ENCODE measurements at regions not wholly inside any gene's neighbourhood (a gene's known extent, or its start where the extent isn't known, plus 50 kb on each side); places are given as distances from the start of the nearest gene placed in this dataset.

DNA sequence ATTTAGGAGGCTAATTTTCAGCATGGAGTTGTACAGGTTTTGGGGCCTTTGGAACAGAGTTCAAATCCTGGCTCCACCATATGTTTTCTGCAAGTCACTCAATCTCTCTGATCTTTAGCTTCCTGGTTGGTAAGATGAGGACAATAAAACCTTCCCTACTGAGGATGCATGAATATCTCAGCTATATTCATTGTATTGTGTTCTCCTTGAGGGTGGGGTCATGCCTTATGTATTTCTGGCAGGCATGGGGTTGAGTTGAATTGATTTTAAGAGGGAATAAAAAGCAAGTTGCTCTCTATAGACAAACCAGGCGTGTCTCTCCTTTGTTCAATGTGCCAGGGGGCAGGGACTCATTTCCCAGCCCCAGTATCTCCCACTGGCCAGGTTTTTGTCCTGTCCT is 173.1 kb downstream of the C12orf75 start:
- Histone ChIP-seq H3K9ac (ENCODE audit: low read length) (no peak overlapping the region), H4K91ac (ENCODE audit: low read depth, low read length) (no peak overlapping the region), H3K4ac (ENCODE audit: low read depth, low read length) (no peak overlapping the region), H3K79me1 (ENCODE audit: low read length) (no peaks in the 10 kb centered on the region), H3K27me3 (ENCODE audit: insufficient read depth, low read length) (no peaks in the 10 kb centered on the region), H4K8ac (ENCODE audit: low read depth, low read length) (no peak overlapping the region), H2AFZ (ENCODE audit: insufficient read depth, low read length, poor library complexity) (no peak overlapping the region), H3K9me3 (ENCODE audit: insufficient read depth, low read depth, low read length) (no peaks in the 10 kb centered on the region), H3K4me1 (ENCODE audit: control insufficient read depth in 1 of 2, insufficient read depth in 2 of 2, low read length in 2 of 2) (no peaks in the 10 kb centered on the region), H2BK120ac (ENCODE audit: insufficient read depth, low read length, poor library complexity) (no peak overlapping the region), H3K14ac (ENCODE audit: low read length) (no peak overlapping the region), H2AK5ac (ENCODE audit: low read length) (no peak overlapping the region), H3K23ac (ENCODE audit: low read length) (no peak overlapping the region), H2BK5ac (ENCODE audit: low read depth, low read length, poor library complexity) (no peak overlapping the region), H2BK12ac (ENCODE audit: low read length) (no peak overlapping the region), H3K79me2 (ENCODE audit: control insufficient read depth, insufficient read depth, low read length, poor library complexity) (no peaks in the 10 kb centered on the region), H3K36me3 (ENCODE audit: control insufficient read depth in 1 of 2, insufficient read depth in 2 of 2, low read length in 2 of 2) (no peaks in the 10 kb centered on the region), H3K4me3 (ENCODE audit: low read depth, low read length) (no peak overlapping the region), H4K12ac (ENCODE audit: low read depth, low read length) (no peak overlapping the region), H3K4me2 (ENCODE audit: low read length) (no peak overlapping the region), H3K18ac (ENCODE audit: low read length) (no peak overlapping the region), H3K27ac (ENCODE audit: low read depth, low read length) (no peak overlapping the region)
- no peak for DNase-seq
- no CpG with 5 or more reads among the region's 1 CpG for WGBS (ENCODE audit: extremely low coverage, insufficient coverage, insufficient read length)

DNA sequence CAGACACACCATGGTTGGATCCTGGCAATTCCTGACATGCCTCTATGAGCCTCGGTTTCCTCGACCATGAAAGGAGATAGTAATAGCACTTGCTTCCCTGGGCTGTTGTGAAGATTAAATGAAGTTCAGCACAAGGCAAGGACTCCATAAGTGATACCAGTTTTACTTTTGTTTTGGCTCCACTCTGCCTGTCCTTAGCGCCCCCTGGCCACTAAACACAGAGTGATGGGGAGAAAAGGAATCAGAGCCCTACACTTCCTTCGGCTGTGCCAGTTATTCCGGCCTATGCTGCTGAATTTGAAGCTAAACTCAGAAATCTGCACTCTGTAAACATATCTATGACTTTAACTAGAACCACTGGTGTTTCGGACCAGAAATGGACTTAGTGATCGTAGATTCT is 173.8 kb downstream of the C12orf75 start:
- H2AK5ac ChIP-seq (ENCODE audit: low read length): no peak overlapping the region
- WGBS (ENCODE audit: extremely low coverage, insufficient coverage, insufficient read length): no CpG with 5 or more reads among the region's 7 CpGs
- no peak overlapping the region for H3K27ac ChIP-seq (ENCODE audit: low read depth, low read length)
- H2BK5ac ChIP-seq (ENCODE audit: low read depth, low read length, poor library complexity): no peak overlapping the region
- no peaks in the 10 kb centered on the region for H3K79me1 ChIP-seq (ENCODE audit: low read length)
- H3K36me3 ChIP-seq (ENCODE audit: control insufficient read depth in 1 of 2, insufficient read depth in 2 of 2, low read length in 2 of 2): no peaks in the 10 kb centered on the region
- H3K14ac ChIP-seq (ENCODE audit: low read length): no peak overlapping the region
- no peak overlapping the region for H2BK120ac ChIP-seq (ENCODE audit: insufficient read depth, low read length, poor library complexity)
- no peak overlapping the region for H3K18ac ChIP-seq (ENCODE audit: low read length)
- H3K27me3 ChIP-seq (ENCODE audit: insufficient read depth, low read length): no peaks in the 10 kb centered on the region
- no peak overlapping the region for H2AFZ ChIP-seq (ENCODE audit: insufficient read depth, low read length, poor library complexity)
- no peaks in the 10 kb centered on the region for H3K79me2 ChIP-seq (ENCODE audit: control insufficient read depth, insufficient read depth, low read length, poor library complexity)
- no peak overlapping the region for H3K4ac ChIP-seq (ENCODE audit: low read depth, low read length)
- H4K8ac ChIP-seq (ENCODE audit: low read depth, low read length): no peak overlapping the region
- H3K9ac ChIP-seq (ENCODE audit: low read length): no peak overlapping the region
- H3K4me2 ChIP-seq (ENCODE audit: low read length): no peak overlapping the region
- no peaks in the 10 kb centered on the region for H3K9me3 ChIP-seq (ENCODE audit: insufficient read depth, low read depth, low read length)
- H3K4me3 ChIP-seq (ENCODE audit: low read depth, low read length): no peak overlapping the region
- H4K12ac ChIP-seq (ENCODE audit: low read depth, low read length): no peak overlapping the region
- H3K23ac ChIP-seq (ENCODE audit: low read length): no peak overlapping the region
- no peak overlapping the region for H4K91ac ChIP-seq (ENCODE audit: low read depth, low read length)
- no peak overlapping the region for H2BK12ac ChIP-seq (ENCODE audit: low read length)
- H3K4me1 ChIP-seq (ENCODE audit: control insufficient read depth in 1 of 2, insufficient read depth in 2 of 2, low read length in 2 of 2): no peaks in the 10 kb centered on the region
- DNase-seq: no peak

DNA sequence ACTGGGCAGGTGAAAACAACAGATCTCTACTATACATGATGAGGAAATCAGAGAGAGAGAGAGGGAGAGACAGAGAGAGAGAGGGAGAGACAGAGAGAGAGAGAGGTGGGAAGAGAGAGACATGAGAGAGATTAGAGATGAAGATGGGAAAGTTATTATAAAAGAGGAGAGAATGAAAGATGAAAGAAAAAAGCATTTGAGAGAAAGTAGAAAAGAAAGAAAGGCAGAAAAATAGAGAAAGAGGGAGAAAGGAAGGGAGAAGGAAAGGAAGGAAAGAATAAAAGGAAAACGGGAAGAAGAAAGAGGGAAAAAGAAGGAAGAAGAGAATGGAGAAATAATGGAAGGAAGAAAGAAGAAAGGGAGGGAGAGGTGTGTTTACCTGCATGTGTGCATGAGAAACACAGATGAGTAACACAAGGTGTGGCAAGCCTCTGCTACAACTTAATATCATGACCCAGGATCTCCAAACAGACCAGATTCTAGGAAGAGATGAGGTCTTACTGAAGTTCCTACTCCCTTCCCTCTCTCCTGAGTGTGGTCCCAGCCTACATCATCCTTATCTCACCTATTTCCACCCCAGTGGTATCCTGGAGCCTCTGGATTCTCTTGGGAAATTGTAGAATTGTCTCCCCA is 176.3 kb downstream of the C12orf75 start:
- no peaks in the 10 kb centered on the region for H3K79me1 ChIP-seq (ENCODE audit: low read length)
- WGBS (ENCODE audit: extremely low coverage, insufficient coverage, insufficient read length): 100% methylated on average over 1 of the region's 1 CpG

DNA sequence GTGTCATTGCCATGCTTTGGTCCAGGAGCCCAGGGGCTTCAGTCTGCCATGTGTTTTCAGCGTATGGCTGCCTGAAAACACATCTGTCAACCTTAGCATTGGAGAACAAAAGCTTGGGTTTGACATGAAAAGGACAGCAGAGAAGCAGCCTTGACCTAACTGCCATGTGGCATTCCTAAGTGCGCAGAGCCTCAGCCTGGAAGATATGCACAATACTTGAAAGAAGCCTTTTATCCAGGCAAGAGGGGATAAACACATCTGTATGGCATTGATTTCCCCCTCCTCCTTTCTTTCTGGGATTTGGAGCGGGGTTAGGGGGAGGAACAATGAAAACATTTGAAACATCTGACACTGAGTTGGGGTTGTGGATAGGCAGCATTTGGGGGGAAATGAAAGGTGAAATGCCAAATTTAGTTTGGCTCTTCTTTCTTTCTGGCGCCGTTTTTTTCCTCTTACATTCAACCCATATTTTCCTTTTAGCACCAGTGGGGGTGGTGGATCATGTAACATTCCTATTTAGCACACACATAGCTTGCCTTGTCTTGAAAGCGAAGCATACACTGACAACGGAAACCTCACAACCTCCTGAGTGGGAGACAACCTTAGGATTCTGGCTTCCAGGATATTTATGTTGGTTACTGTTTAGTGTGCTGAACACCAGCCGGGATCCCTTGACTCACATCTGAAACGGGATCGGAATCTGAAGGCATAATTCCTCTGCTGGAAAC is 177.0 kb downstream of the C12orf75 start:
- WGBS (ENCODE audit: extremely low coverage, insufficient coverage, insufficient read length): no CpG with 5 or more reads among the region's 10 CpGs
- Histone ChIP-seq H3K9ac (ENCODE audit: low read length) (no peak overlapping the region), H4K12ac (ENCODE audit: low read depth, low read length) (no peak overlapping the region)

More for the DNA sequence above, 176.3 kb downstream of the C12orf75 start:
- no peak overlapping the region for H2BK12ac ChIP-seq (ENCODE audit: low read length)
- DNase-seq: no peak
- no peak overlapping the region for H2BK5ac ChIP-seq (ENCODE audit: low read depth, low read length, poor library complexity)
- no peak overlapping the region for H2BK120ac ChIP-seq (ENCODE audit: insufficient read depth, low read length, poor library complexity)
- no peak overlapping the region for H3K14ac ChIP-seq (ENCODE audit: low read length)
- H3K9ac ChIP-seq (ENCODE audit: low read length): no peak overlapping the region
- H3K4me2 ChIP-seq (ENCODE audit: low read length): no peak overlapping the region
- no peak overlapping the region for H4K8ac ChIP-seq (ENCODE audit: low read depth, low read length)
- H4K12ac ChIP-seq (ENCODE audit: low read depth, low read length): no peak overlapping the region
- no peak overlapping the region for H3K4ac ChIP-seq (ENCODE audit: low read depth, low read length)
- no peaks in the 10 kb centered on the region for H3K9me3 ChIP-seq (ENCODE audit: insufficient read depth, low read depth, low read length)
- no peaks in the 10 kb centered on the region for H3K4me1 ChIP-seq (ENCODE audit: control insufficient read depth in 1 of 2, insufficient read depth in 2 of 2, low read length in 2 of 2)
- H3K23ac ChIP-seq (ENCODE audit: low read length): no peak overlapping the region
- H3K79me2 ChIP-seq (ENCODE audit: control insufficient read depth, insufficient read depth, low read length, poor library complexity): no peaks in the 10 kb centered on the region
- H3K27me3 ChIP-seq (ENCODE audit: insufficient read depth, low read length): no peaks in the 10 kb centered on the region
- H3K36me3 ChIP-seq (ENCODE audit: control insufficient read depth in 1 of 2, insufficient read depth in 2 of 2, low read length in 2 of 2): no peaks in the 10 kb centered on the region
- no peak overlapping the region for H4K91ac ChIP-seq (ENCODE audit: low read depth, low read length)
- H3K4me3 ChIP-seq (ENCODE audit: low read depth, low read length): no peak overlapping the region
- no peak overlapping the region for H3K18ac ChIP-seq (ENCODE audit: low read length)
- no peak overlapping the region for H2AFZ ChIP-seq (ENCODE audit: insufficient read depth, low read length, poor library complexity)
- no peak overlapping the region for H2AK5ac ChIP-seq (ENCODE audit: low read length)
- H3K27ac ChIP-seq (ENCODE audit: low read depth, low read length): no peak overlapping the region

More for the DNA sequence above, 177.0 kb downstream of the C12orf75 start:
- DNase-seq: no peak
- Histone ChIP-seq H3K4me2 (ENCODE audit: low read length) (no peak overlapping the region), H3K79me1 (ENCODE audit: low read length) (no peaks in the 10 kb centered on the region), H3K79me2 (ENCODE audit: control insufficient read depth, insufficient read depth, low read length, poor library complexity) (no peaks in the 10 kb centered on the region), H2AK5ac (ENCODE audit: low read length) (no peak overlapping the region), H3K9me3 (ENCODE audit: insufficient read depth, low read depth, low read length) (no peaks in the 10 kb centered on the region), H4K91ac (ENCODE audit: low read depth, low read length) (no peak overlapping the region), H3K14ac (ENCODE audit: low read length) (no peak overlapping the region), H4K8ac (ENCODE audit: low read depth, low read length) (no peak overlapping the region), H3K36me3 (ENCODE audit: control insufficient read depth in 1 of 2, insufficient read depth in 2 of 2, low read length in 2 of 2) (no peaks in the 10 kb centered on the region), H2AFZ (ENCODE audit: insufficient read depth, low read length, poor library complexity) (no peak overlapping the region), H3K23ac (ENCODE audit: low read length) (no peak overlapping the region), H3K4me1 (ENCODE audit: control insufficient read depth in 1 of 2, insufficient read depth in 2 of 2, low read length in 2 of 2) (no peaks in the 10 kb centered on the region), H3K27me3 (ENCODE audit: insufficient read depth, low read length) (no peaks in the 10 kb centered on the region), H2BK5ac (ENCODE audit: low read depth, low read length, poor library complexity) (no peak overlapping the region), H2BK120ac (ENCODE audit: insufficient read depth, low read length, poor library complexity) (no peak overlapping the region), H3K4ac (ENCODE audit: low read depth, low read length) (no peak overlapping the region), H3K27ac (ENCODE audit: low read depth, low read length) (no peak overlapping the region), H2BK12ac (ENCODE audit: low read length) (no peak overlapping the region), H3K18ac (ENCODE audit: low read length) (no peak overlapping the region), H3K4me3 (ENCODE audit: low read depth, low read length) (no peak overlapping the region)
